Smooth muscle cell (in vitro differentiated cells): ENCODE measurements at regions not wholly inside any gene's neighbourhood (a gene's known extent, or its start where the extent isn't known, plus 50 kb on each side); places are given as distances from the start of the nearest gene placed in this dataset.

Source experiments
- DNase-seq: peaks from one replicate; lab custom pipeline; 2025; ENCODE audit not compliant: unreplicated experiment; lab: John Stamatoyannopoulos, UW
- H2AFZ ChIP-seq: fragments of 200-600 bp; sonication (generic); 2 replicates; pipeline ENCODE4 v1.6.0; 2016; ENCODE audit warnings: antibody characterized with exemption, low read depth, mild to moderate bottlenecking
- H3F3A ChIP-seq: fragments of 200-600 bp; sonication (generic); 2 replicates; pipeline ENCODE4 v1.6.0; 2017; ENCODE audit warnings: antibody characterized with exemption, low read depth
- H3K27ac ChIP-seq: fragments of 200-600 bp; sonication (generic); 2 replicates; pipeline ENCODE4 v1.5.1; 2016; ENCODE audit warnings: low read depth, mild to moderate bottlenecking
- H3K27me3 ChIP-seq: fragments of 200-600 bp; sonication (generic); 2 replicates; pipeline ENCODE4 v1.6.1; 2016; ENCODE audit warnings: low read depth, mild to moderate bottlenecking
- H3K36me3 ChIP-seq: fragments of 200-600 bp; sonication (generic); 2 replicates; pipeline ENCODE4 v1.5.1; 2016; ENCODE audit warnings: low read depth
- H3K4me1 ChIP-seq: fragments of 200-600 bp; sonication (generic); 2 replicates; pipeline ENCODE4 v1.5.1; 2016; ENCODE audit warnings: low read depth
- H3K4me2 ChIP-seq: fragments of 200-600 bp; sonication (generic); 2 replicates; pipeline ENCODE4 v1.6.0; 2016; ENCODE audit warnings: mild to moderate bottlenecking
- H3K4me3 ChIP-seq: fragments of 200-600 bp; sonication (generic); 2 replicates; pipeline ENCODE4 v1.5.1; 2016; ENCODE audit warnings: mild to moderate bottlenecking
- H3K79me2 ChIP-seq: fragments of 200-600 bp; sonication (generic); 2 replicates; pipeline ENCODE4 v1.6.0; 2016; ENCODE audit warnings: low read depth, mild to moderate bottlenecking
- H3K9ac ChIP-seq: fragments of 200-600 bp; sonication (generic); 2 replicates; pipeline ENCODE4 v1.6.0; 2016; ENCODE audit warnings: low read depth
- H3K9me3 ChIP-seq: fragments of 200-600 bp; sonication (generic); replicated peaks from 2 replicates; pipeline ENCODE4 v1.5.1; 2016; ENCODE audit warnings: low read depth
- H4K20me1 ChIP-seq: fragments of 200-600 bp; sonication (generic); 2 replicates; pipeline ENCODE4 v1.6.0; 2016; ENCODE audit warnings: low read depth
- WGBS: methylation state at CpG from one replicate; pipeline ENCODE4 v1.1.7; 2016; ENCODE audit warnings: low lambda C conversion rate; 5-methylcytosine and 5-hydroxymethylcytosine counted together
- TF ChIP-seq, protein P1 (sequence below): fragments of 200-600 bp; sonication (generic); IDR thresholded peaks from 2 replicates; pipeline ENCODE4 v1.5.1; 2017; ENCODE audit warnings: borderline replicate concordance, mild to moderate bottlenecking, antibody characterized with exemption; ENCODE audit not compliant: insufficient read depth, poor library complexity, severe bottlenecking

DNA sequence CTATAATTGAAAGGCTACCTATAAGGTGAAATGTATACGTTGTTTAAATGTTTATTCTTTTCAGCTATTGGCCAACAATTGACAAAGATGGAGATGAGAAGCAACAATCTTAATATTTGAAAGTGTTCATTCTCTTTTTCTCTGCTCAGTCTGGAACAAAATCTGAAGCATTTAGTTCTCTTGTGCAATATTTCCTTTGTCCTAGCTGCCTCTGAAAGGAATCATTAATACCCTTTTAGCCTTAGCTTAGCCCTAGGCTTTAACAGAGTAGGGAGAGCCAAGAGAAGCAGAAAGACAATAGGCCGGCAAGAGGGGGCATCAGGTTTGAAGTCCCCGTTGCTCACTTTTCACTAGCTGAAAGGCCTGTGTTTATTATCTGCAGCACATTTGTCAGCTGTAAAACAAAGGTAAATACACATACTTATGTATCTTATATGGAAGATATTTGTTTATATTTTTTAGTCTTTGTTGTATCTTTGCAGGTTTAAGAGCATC lies 422.5 kb upstream of the SEMA6D start:
- no peaks in the 10 kb centered on the region for H3K79me2 ChIP-seq

DNA sequence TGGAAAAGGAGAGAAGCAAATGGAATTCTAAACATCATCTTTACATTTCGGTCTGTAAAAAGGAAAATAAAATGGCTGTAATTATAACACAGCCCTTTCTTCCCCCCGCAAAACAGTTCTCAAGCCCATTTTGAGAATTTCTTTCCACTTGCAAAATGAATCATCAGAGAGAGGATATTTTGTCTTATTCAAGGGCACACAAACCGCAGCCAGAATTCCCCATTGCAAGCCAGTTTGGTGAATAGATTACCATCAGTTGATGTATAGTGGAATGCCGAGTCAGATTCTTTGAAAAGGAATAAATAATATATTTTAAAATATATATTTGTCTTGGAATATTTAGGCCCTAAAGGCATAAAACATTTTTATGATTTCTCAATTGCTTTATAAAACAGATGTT lies 420.4 kb upstream of the SEMA6D start:
- DNase-seq: no peak
- Histone ChIP-seq H3K27ac (no peak overlapping the region), H3K9ac (no peak overlapping the region), H3K9me3 (no peaks in the 10 kb centered on the region), H3K27me3 (no peaks in the 10 kb centered on the region), H4K20me1 (no peaks in the 10 kb centered on the region), H3K4me3 (no peak overlapping the region), H3K4me2 (no peak overlapping the region), H2AFZ (no peak overlapping the region), H3K4me1 (peaks cover 27% of the 10 kb centered on the region), H3K36me3 (no peaks in the 10 kb centered on the region), H3K79me2 (no peaks in the 10 kb centered on the region), H3F3A (peaks cover 14% of the 10 kb centered on the region)
- WGBS: 87% methylated on average over 4 of the region's 4 CpGs
- TF ChIP-seq, protein P1, sequence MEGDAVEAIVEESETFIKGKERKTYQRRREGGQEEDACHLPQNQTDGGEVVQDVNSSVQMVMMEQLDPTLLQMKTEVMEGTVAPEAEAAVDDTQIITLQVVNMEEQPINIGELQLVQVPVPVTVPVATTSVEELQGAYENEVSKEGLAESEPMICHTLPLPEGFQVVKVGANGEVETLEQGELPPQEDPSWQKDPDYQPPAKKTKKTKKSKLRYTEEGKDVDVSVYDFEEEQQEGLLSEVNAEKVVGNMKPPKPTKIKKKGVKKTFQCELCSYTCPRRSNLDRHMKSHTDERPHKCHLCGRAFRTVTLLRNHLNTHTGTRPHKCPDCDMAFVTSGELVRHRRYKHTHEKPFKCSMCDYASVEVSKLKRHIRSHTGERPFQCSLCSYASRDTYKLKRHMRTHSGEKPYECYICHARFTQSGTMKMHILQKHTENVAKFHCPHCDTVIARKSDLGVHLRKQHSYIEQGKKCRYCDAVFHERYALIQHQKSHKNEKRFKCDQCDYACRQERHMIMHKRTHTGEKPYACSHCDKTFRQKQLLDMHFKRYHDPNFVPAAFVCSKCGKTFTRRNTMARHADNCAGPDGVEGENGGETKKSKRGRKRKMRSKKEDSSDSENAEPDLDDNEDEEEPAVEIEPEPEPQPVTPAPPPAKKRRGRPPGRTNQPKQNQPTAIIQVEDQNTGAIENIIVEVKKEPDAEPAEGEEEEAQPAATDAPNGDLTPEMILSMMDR: no peak

More for the DNA sequence above, 422.5 kb upstream of the SEMA6D start:
- TF ChIP-seq, protein P1: no peak
- no peaks in the 10 kb centered on the region for H4K20me1 ChIP-seq
- DNase-seq: no peak
- peaks cover 28% of the 10 kb centered on the region for H3K4me1 ChIP-seq
- H3K4me3 ChIP-seq: no peak overlapping the region
- no peaks in the 10 kb centered on the region for H3K9me3 ChIP-seq
- no peak overlapping the region for H2AFZ ChIP-seq
- peaks cover 14% of the 10 kb centered on the region for H3F3A ChIP-seq
- no peak overlapping the region for H3K9ac ChIP-seq
- H3K27ac ChIP-seq: peak overlapping the region; percentile 35
- H3K36me3 ChIP-seq: no peaks in the 10 kb centered on the region
- H3K27me3 ChIP-seq: no peaks in the 10 kb centered on the region
- H3K4me2 ChIP-seq: peak overlapping the region; percentile 68
- WGBS: 77% methylated on average over 3 of the region's 3 CpGs

DNA sequence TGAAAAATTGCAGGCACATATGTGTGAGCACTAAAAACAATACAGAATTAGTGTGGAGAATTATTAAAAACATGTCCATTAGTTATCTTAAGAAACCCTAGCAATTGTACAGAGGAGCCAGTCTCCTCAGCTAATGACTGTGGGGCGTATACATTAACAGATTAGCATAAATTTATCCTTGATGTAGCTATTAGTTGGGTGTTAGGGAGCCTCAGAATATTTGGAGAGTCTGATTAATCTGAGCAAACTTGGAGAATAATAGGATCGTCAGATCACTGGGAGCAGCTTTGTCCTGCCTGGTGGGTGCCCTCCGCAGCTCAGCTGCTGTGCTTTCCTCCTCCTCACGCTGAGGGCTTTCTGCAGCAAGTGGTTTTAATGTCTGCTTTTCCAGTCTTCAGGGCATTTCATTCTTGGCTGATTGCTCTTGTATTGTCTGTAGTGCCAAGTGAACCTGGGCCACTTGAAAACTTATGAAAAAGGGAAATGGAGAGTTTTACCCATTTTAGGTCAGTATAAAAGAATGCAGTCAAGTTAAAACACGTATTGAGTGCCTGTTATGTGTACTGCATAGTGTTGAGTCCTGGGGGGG lies 417.4 kb upstream of the SEMA6D start:
- no peak for DNase-seq
- Histone ChIP-seq H3K4me3 (no peak overlapping the region), H3K27me3 (no peaks in the 10 kb centered on the region), H3K36me3 (no peaks in the 10 kb centered on the region), H3K9me3 (no peaks in the 10 kb centered on the region), H3F3A (peaks cover 1% of the 10 kb centered on the region), H4K20me1 (no peaks in the 10 kb centered on the region), H3K79me2 (no peaks in the 10 kb centered on the region), H3K9ac (no peak overlapping the region), H3K4me2 (no peak overlapping the region), H2AFZ (no peak overlapping the region), H3K27ac (no peak overlapping the region), H3K4me1 (peaks cover 7% of the 10 kb centered on the region)
- WGBS: 93% methylated on average over 5 of the region's 5 CpGs
- TF ChIP-seq, protein P1: no peak

GRCh38 chr15:47300596-47300995 lies 416.7 kb upstream of the SEMA6D start:
- TF ChIP-seq, protein P1: no peak

More at GRCh38 chr15:47300596-47300995, 416.7 kb upstream of the SEMA6D start:
- Histone ChIP-seq H3K27ac (no peak overlapping the region), H3K9ac (no peak overlapping the region), H3K4me3 (no peak overlapping the region), H2AFZ (no peak overlapping the region), H3K36me3 (no peaks in the 10 kb centered on the region), H3K4me1 (peaks cover under 1% of the 10 kb centered on the region), H3K4me2 (no peak overlapping the region), H3F3A (no peaks in the 10 kb centered on the region), H4K20me1 (no peaks in the 10 kb centered on the region), H3K9me3 (no peaks in the 10 kb centered on the region), H3K79me2 (no peaks in the 10 kb centered on the region), H3K27me3 (no peaks in the 10 kb centered on the region)
- no peak for DNase-seq
